Fibroblast of skin of right biceps (primary cell): ENCODE measurements at regions not wholly inside any gene's neighbourhood (a gene's known extent, or its start where the extent isn't known, plus 50 kb on each side); places are given as distances from the start of the nearest gene placed in this dataset.
"Not testable (repeated sequence)": the region's sequence is repeated elsewhere in the genome, so short reads cannot be mapped to it uniquely, and the experiment has no call there.

Experiments
- DNase-seq: peaks from one replicate; pipeline ENCODE4 v3.0.0-alpha.2; 2013

GRCh38 chr1:212155219-212155618 lies 119.7 kb downstream of the DTL start:
- DNase-seq = no peak

- DNase-seq = no peak
Measured at GRCh38 chr1:212157252-212157651, 121.7 kb downstream of the DTL start.

- DNase-seq = no peak
Measured at GRCh38 chr1:212158912-212159796, 123.6 kb downstream of the DTL start.

GRCh38 chr1:212161231-212161781 lies 123.9 kb upstream of the PPP2R5A start:
- DNase-seq = peak; percentile 85

GRCh38 chr1:212162635-212163034 lies 122.6 kb upstream of the PPP2R5A start:
- DNase-seq = peak; percentile 66

- no peak for DNase-seq
Measured at GRCh38 chr1:212164095-212164872, 120.9 kb upstream of the PPP2R5A start.

GRCh38 chr1:212166244-212166643 lies 119.0 kb upstream of the PPP2R5A start:
- DNase-seq = no peak

- DNase-seq = no peak
Measured at GRCh38 chr1:212166644-212167043, 118.6 kb upstream of the PPP2R5A start.

- DNase-seq = peak; percentile 79
Measured at GRCh38 chr1:212167098-212167497, 118.1 kb upstream of the PPP2R5A start.

- DNase-seq = no peak
Measured at GRCh38 chr1:212173567-212173966, 111.6 kb upstream of the PPP2R5A start.

- DNase-seq = not testable (repeated sequence)
Measured at GRCh38 chr1:212174295-212174694, 110.9 kb upstream of the PPP2R5A start.

GRCh38 chr1:212177542-212177941 lies 107.7 kb upstream of the PPP2R5A start:
- no peak for DNase-seq

GRCh38 chr1:212178851-212179250 lies 106.4 kb upstream of the PPP2R5A start:
- DNase-seq = peak; percentile 38

- peak; percentile 97 for DNase-seq
Measured at GRCh38 chr1:212179394-212180076, 105.7 kb upstream of the PPP2R5A start.

- DNase-seq = no peak
Measured at GRCh38 chr1:212181015-212181882, 104.0 kb upstream of the PPP2R5A start.

GRCh38 chr1:212182171-212182570 lies 103.0 kb upstream of the PPP2R5A start:
- no peak for DNase-seq

- DNase-seq = no peak
Measured at GRCh38 chr1:212182579-212182978, 102.6 kb upstream of the PPP2R5A start.

- peak; percentile 7 for DNase-seq
Measured at GRCh38 chr1:212186427-212187207, 98.6 kb upstream of the PPP2R5A start.

- DNase-seq = no peak
Measured at GRCh38 chr1:212188599-212189351, 96.4 kb upstream of the PPP2R5A start.

- DNase-seq = no peak
Measured at GRCh38 chr1:212189352-212189738, 95.9 kb upstream of the PPP2R5A start.
